Fibroblast of pulmonary artery (primary cell): ENCODE measurements at regions not wholly inside any gene's neighbourhood (a gene's known extent, or its start where the extent isn't known, plus 50 kb on each side); places are given as distances from the start of the nearest gene placed in this dataset.
A peak's percentile ranks its signal among the peaks of the same experiment; 100 is the strongest.

Experiments used
- DNase-seq: peaks from one replicate; pipeline ENCODE4 v3.0.0-alpha.2; 2010; ENCODE audit warnings: low read depth
- H3K4me3 ChIP-seq: replicated peaks from 2 replicates; pipeline ENCODE4 v1.5.1; 2011; ENCODE audit warnings: low read depth, mild to moderate bottlenecking, control low read depth, low read length, moderate library complexity
- TF ChIP-seq, protein P1 (sequence below): IDR thresholded peaks from 2 replicates; pipeline ENCODE4 v1.5.1; 2011; ENCODE audit warnings: mild to moderate bottlenecking, control low read depth, low read length, inconsistent platforms; ENCODE audit errors: missing control alignments

- H3K4me3 ChIP-seq, result no peak overlapping the region
- no peak for DNase-seq
- TF ChIP-seq, protein P1, sequence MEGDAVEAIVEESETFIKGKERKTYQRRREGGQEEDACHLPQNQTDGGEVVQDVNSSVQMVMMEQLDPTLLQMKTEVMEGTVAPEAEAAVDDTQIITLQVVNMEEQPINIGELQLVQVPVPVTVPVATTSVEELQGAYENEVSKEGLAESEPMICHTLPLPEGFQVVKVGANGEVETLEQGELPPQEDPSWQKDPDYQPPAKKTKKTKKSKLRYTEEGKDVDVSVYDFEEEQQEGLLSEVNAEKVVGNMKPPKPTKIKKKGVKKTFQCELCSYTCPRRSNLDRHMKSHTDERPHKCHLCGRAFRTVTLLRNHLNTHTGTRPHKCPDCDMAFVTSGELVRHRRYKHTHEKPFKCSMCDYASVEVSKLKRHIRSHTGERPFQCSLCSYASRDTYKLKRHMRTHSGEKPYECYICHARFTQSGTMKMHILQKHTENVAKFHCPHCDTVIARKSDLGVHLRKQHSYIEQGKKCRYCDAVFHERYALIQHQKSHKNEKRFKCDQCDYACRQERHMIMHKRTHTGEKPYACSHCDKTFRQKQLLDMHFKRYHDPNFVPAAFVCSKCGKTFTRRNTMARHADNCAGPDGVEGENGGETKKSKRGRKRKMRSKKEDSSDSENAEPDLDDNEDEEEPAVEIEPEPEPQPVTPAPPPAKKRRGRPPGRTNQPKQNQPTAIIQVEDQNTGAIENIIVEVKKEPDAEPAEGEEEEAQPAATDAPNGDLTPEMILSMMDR, result no peak
Observed at GRCh38 chr5:107068782-107069181, 602.0 kb downstream of the EFNA5 start.

DNA sequence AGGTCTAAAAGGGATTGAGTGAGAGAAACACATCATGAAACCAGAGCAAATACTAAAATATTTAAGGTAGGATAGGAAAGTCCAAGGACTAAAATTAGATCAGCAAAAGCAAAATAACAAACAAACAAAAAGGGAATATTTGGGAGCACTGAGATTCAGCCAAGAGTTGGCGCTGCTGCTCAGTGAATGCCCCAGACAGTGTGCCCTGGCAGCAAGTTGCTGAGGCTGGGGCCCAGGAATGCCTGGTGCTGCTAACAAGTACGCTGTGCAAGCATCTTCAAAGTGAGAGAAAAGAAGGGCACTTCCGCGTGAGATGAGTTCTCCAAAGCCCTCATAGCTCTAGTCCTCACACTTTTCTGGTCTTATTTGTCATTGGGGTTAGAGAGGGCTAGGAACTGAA lies 603.3 kb downstream of the EFNA5 start:
- TF ChIP-seq, protein P1, result no peak
- no peak overlapping the region for H3K4me3 ChIP-seq
- no peak for DNase-seq

DNA sequence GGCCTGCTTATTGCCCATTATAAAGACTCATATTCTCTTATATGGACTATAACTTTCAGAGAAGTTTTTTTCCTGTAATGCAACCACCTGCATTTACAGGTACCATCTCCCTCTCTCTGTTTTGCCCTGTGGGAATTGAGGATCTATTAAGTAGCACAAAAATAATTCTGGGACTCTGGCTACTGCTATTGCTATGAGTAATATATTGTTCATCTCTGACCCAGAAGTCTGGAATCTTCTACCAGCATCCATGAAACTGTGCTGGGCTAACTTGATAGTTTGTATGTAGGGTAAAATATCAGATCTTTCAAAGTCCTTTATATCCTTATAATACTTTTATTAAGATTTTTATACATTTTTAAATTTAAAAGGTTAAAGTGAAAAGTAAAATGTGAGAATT lies 607.2 kb downstream of the EFNA5 start:
- H3K4me3 ChIP-seq, result no peak overlapping the region
- peak; percentile 0 for DNase-seq
- TF ChIP-seq, protein P1, result no peak

- no peak for DNase-seq
- TF ChIP-seq, protein P1, result no peak
- H3K4me3 ChIP-seq, result no peak overlapping the region
Observed at GRCh38 chr5:107058803-107059202, 611.9 kb downstream of the EFNA5 start.

DNA sequence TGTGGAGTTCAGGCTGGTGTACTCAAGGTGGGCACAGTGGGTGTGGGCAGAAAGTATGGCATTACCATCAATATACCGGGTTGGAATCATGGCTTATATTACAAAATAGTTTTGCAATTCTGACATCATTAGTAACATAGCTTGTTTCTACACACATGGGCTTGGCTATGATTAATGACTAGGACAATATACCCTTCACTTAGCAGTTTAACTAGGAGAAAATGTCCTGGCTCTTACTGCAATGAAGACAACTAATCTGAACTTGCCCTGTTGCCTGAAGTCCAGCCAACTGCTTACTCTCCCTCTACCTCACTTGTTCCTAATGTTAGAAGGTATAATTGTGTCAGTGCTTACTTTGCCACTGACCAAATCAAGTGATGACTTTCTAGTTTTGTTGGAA lies 612.5 kb downstream of the EFNA5 start:
- TF ChIP-seq, protein P1, result no peak
- H3K4me3 ChIP-seq, result no peak overlapping the region
- DNase-seq, result no peak

DNA sequence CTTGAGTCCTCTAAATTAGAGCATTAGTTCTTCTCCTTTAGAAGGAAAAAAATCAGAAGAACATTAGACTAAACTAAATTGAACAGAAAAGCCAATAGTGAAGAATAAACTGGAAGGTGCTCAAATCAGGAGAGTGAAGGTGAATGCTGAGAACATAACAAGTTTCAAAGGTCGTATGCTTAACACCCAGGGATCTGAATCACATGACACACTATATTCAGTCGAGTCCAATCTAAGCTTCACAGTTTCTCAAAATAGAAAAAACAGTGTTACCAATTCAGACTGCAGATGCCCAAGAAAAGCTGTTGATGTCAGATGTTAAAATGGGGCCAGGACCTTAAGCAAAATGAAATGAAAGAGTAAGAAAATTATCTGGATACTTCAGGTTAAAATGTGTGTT lies 614.5 kb downstream of the EFNA5 start:
- DNase-seq, result no peak
- TF ChIP-seq, protein P1, result no peak

GRCh38 chr5:107047048-107047447 lies 623.7 kb downstream of the EFNA5 start:
- DNase-seq, result no peak
- no peak overlapping the region for H3K4me3 ChIP-seq
- TF ChIP-seq, protein P1, result no peak

More for the DNA sequence above, 614.5 kb downstream of the EFNA5 start:
- no peak overlapping the region for H3K4me3 ChIP-seq
